Thoracic aorta (tissue), 2 donors: ENCODE measurements at regions not wholly inside any gene's neighbourhood (a gene's known extent, or its start where the extent isn't known, plus 50 kb on each side); places are given as distances from the start of the nearest gene placed in this dataset.

ENCODE experiments used
- ATAC-seq: fragments of 150-250 bp; one replicate; pipeline ENCODE4 v1.8.0; 2017; ENCODE audit warnings: low read depth; ENCODE audit not compliant: insufficient number of reproducible peaks, low FRiP score
- DNase-seq: peaks from one replicate; pipeline ENCODE4 v3.0.0-alpha.2; 2020; ENCODE audit warnings: low spot score
- H3K27ac ChIP-seq, 2 donors: fragments of 200-600 bp; sonication (generic); 1 replicate in 1 of 2; 2 replicates in 1 of 2; pipeline ENCODE4 v1.5.1; 2016; ENCODE audit warnings: mild to moderate bottlenecking in 2 of 2, moderate library complexity in 2 of 2
- H3K27me3 ChIP-seq: fragments of 200-600 bp; sonication (generic); replicated peaks from 2 replicates; pipeline ENCODE4 v1.6.0; 2016; ENCODE audit warnings: mild to moderate bottlenecking; ENCODE audit not compliant: insufficient read depth
- H3K36me3 ChIP-seq: fragments of 200-600 bp; sonication (generic); one replicate; pipeline ENCODE4 v1.5.1; 2016
- H3K4me1 ChIP-seq, 2 donors: fragments of 200-600 bp; sonication (generic); 1 replicate in 1 of 2; 2 replicates in 1 of 2; pipeline versions ENCODE4 v1.5.1 to v1.6.0; 2016; ENCODE audit warnings: low read depth in 2 of 2, mild to moderate bottlenecking in 1 of 2; ENCODE audit not compliant: control insufficient read depth in 1 of 2
- H3K4me3 ChIP-seq: fragments of 200-600 bp; sonication (generic); 2 replicates; pipeline ENCODE4 v1.5.1; 2016; ENCODE audit warnings: mild to moderate bottlenecking
- H3K9me3 ChIP-seq: fragments of 200-600 bp; sonication (generic); 2 replicates; pipeline ENCODE4 v1.5.1; 2016
- TF ChIP-seq, protein P1 (sequence below): fragments of 200-600 bp; sonication (generic); IDR thresholded peaks from one replicate; pipeline ENCODE4 v1.5.1; 2019; ENCODE audit warnings: antibody characterized with exemption

DNA sequence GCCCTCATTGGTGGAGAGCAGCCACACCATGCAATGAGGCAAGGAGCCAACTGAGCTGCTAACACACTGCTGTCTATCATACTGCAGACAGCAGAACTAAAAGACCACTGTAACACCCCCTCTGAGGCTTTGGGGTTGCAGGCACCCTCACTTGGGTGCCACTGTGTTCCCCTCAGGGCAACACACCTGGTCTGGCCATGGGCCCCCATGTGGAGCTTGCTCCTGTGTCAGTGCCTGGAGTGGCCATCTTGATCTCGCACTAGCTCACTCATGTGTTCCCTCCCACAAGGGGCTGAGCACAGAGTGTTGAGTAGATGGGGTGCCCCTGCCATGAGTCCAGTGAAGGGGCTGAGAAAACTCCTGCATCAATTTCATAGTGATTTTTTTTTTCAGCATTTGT is 532.4 kb upstream of the FTMT start:
- DNase-seq (no peak), ATAC-seq (no peak)
- Histone ChIP-seq H3K9me3 (no peaks in the 10 kb centered on the region), H3K27me3 (no peaks in the 10 kb centered on the region), H3K4me1 (no peaks in the 10 kb centered on the region), H3K4me3 (no peak overlapping the region), H3K27ac (no peak overlapping the region), H3K36me3 (no peaks in the 10 kb centered on the region)
- TF ChIP-seq, protein P1, sequence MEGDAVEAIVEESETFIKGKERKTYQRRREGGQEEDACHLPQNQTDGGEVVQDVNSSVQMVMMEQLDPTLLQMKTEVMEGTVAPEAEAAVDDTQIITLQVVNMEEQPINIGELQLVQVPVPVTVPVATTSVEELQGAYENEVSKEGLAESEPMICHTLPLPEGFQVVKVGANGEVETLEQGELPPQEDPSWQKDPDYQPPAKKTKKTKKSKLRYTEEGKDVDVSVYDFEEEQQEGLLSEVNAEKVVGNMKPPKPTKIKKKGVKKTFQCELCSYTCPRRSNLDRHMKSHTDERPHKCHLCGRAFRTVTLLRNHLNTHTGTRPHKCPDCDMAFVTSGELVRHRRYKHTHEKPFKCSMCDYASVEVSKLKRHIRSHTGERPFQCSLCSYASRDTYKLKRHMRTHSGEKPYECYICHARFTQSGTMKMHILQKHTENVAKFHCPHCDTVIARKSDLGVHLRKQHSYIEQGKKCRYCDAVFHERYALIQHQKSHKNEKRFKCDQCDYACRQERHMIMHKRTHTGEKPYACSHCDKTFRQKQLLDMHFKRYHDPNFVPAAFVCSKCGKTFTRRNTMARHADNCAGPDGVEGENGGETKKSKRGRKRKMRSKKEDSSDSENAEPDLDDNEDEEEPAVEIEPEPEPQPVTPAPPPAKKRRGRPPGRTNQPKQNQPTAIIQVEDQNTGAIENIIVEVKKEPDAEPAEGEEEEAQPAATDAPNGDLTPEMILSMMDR: no peak

DNA sequence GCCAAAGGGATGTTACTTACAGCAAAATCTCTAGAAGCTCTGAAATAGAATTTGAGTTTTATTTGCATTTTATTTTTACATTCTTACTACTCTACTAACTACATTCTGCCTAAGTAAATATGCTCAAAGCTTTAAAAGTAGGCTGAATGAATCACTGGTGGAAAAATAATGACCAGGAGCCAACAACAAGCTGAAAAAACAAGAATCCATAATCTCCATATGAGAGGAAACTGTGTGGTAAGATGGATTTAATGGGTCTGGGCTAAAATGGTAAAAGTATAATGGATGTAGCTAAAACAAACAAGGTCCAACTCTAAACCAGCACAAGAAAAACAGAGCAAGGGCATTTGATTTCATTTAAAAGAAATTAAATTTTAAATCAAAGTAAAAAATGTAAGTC is 525.8 kb upstream of the FTMT start:
- Histone ChIP-seq H3K9me3 (no peaks in the 10 kb centered on the region), H3K36me3 (no peaks in the 10 kb centered on the region), H3K4me1 (no peaks in the 10 kb centered on the region), H3K27ac (no peak overlapping the region), H3K27me3 (no peaks in the 10 kb centered on the region), H3K4me3 (no peak overlapping the region)
- no peak for DNase-seq
- ATAC-seq: no peak
- TF ChIP-seq, protein P1: no peak

DNA sequence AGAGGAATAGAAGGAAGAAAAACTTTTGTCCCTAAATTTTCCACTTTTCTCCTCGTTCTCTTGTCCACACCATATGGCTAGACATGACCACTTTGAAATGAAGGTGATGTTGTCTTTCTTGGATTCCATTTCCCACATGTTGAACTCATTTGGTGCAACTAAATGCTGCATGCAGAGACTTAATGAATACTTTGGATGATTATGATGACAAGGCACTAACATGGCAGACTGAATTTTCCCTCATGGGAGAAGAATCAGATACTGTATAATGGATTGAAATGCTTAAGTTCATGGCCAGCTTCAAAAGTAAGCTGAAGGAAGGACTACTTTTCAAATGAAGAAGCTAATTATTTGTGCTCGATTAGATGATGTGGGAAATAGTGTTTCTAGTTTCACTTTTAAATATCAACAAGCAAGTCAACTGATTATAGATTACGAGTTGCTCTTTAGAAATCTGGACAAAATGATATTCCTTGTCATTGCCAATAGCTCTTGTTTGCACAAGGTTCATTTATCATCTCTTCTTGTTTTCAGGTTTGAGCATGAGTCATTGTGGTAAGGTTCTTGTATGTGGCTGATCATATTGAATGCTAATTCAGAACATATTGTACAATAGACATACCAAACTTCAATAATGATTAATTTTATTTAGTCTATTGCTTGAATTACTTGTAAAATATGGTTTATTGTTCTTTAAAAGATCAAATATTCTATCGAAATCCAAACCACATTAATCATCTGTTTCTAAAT is 501.3 kb upstream of the FTMT start:
- H3K27ac ChIP-seq: no peak overlapping the region
- ATAC-seq: no peak
- no peak overlapping the region for H3K4me3 ChIP-seq

DNA sequence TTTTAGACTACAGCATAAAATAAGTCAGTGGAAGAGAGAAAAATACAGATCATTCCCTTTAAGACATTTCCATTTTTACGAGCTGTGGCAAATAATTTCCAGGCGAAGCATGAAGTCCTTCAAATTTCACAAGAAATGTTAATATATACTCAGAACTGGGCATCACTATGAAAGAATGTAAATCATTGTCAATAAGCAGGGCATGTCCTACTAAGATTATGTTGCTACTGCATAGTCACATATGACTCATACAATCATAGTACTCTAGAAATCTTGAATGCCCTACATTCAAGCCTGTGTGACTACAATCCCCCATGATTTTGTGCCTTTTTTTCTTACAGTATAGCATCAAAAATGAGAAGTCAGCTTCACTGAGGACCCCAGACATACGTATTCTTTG is 485.2 kb upstream of the FTMT start:
- ATAC-seq (no peak), DNase-seq (no peak)
- H3K27me3 ChIP-seq: no peaks in the 10 kb centered on the region
- H3K9me3 ChIP-seq: no peaks in the 10 kb centered on the region
- H3K36me3 ChIP-seq: no peaks in the 10 kb centered on the region
- TF ChIP-seq, protein P1: no peak
- H3K27ac ChIP-seq: no peak overlapping the region
- H3K4me1 ChIP-seq: no peaks in the 10 kb centered on the region
- no peak overlapping the region for H3K4me3 ChIP-seq

More for the DNA sequence above, 501.3 kb upstream of the FTMT start:
- H3K4me1 ChIP-seq: no peaks in the 10 kb centered on the region
- no peaks in the 10 kb centered on the region for H3K27me3 ChIP-seq
- no peaks in the 10 kb centered on the region for H3K36me3 ChIP-seq
- no peaks in the 10 kb centered on the region for H3K9me3 ChIP-seq
- TF ChIP-seq, protein P1: no peak
- DNase-seq: no peak

DNA sequence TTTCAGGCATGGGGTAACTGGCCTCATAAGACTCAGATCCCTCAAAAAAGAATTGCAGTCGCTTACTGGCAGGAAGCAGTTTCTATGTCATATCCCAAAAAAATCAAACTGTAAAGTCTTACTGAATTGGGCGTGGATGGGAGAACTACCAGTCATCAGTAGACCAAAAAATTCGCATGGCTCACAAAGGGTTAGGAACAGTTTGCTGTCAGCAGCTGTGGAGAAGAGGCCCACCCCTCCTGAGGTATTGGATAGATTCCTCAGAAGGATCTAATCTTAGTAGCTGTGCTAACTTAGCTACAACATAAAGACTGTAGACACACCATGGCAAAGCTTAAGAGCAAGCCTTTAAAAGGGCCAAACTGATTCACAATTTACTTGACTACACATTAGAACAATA is 478.3 kb upstream of the FTMT start:
- H3K4me3 ChIP-seq: no peak overlapping the region
- H3K9me3 ChIP-seq: no peaks in the 10 kb centered on the region
- TF ChIP-seq, protein P1: no peak
- H3K27me3 ChIP-seq: no peaks in the 10 kb centered on the region
- no peaks in the 10 kb centered on the region for H3K4me1 ChIP-seq
- no peak overlapping the region for H3K27ac ChIP-seq
- no peak for ATAC-seq
- DNase-seq: no peak
- no peaks in the 10 kb centered on the region for H3K36me3 ChIP-seq
